Stimulated activated CD4-positive, alpha-beta T cell treated with anti-CD3 and anti-CD28 coated beads, TNF-alpha, amount 100 ng/mL, for 48 hours (primary cell): ENCODE measurements at regions not wholly inside any gene's neighbourhood (a gene's known extent, or its start where the extent isn't known, plus 50 kb on each side); places are given as distances from the start of the nearest gene placed in this dataset.
"Not testable (repeated sequence)": the region's sequence is repeated elsewhere in the genome, so short reads cannot be mapped to it uniquely, and the experiment has no call there.

Source experiments
- DNase-seq, 3 donors: peaks; one replicate each; pipeline ENCODE4 v3.0.0-alpha.2; 2020; ENCODE audit warnings: low read depth in 3 of 3

DNA sequence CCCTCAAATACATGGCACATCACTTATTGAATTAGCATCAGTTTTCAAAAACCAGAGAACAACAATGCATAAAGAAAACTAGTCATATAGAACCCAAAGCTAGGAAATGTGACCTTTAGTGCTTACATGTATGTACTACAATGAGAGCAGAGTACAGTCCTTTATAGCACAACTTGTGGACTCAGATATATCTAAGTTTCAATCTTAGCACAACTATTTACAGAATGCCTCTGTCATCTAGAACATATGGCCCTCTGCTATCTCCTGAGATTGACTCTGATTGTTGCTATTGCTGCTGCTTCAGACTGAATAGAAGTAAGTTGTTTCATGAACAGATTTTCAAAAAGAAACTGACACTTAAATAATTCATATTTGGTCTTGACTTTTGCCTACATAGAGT lies 1536.2 kb downstream of the EFNA5 start:
- DNase-seq: no peak

DNA sequence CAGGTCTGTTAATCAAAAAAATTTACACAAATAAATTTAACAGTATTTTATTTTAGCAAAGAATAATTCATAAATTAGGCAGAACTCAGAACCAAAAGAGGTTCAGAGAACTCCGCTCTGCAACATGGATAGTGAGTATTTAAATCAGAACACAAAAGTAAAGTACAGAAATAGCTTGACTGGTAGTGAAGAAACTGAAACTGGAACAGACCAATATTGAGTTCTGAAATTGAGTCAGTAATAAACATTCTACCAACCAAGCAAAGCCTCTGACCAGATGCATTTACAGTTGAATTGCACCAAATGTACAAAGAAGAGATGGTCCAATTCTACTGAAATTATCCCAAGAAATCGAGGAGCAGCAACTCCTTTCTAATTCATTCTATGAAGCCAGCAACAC lies 1542.8 kb downstream of the EFNA5 start:
- DNase-seq: no peak

DNA sequence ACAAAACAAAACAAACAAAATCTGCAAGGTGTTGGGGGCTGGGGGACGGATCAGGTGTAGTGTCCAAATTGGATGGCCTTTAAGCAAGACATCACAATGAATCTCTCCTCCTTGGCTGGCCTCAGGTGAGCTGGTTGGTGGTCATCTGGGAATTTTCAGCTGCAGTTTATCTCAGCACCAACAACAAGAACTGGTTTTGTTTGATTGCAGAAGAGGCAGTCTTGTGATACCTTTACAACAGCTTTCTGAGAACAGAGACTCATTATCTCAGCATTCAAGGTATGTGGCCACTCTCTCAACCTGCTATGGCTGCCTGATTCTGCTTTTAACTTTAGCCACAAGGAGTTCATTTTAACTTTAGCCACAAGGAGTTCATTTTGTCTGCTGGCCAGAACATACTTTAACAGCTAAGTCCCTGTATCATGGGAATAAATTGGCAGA lies 1543.4 kb downstream of the EFNA5 start:
- DNase-seq: no peak

DNA sequence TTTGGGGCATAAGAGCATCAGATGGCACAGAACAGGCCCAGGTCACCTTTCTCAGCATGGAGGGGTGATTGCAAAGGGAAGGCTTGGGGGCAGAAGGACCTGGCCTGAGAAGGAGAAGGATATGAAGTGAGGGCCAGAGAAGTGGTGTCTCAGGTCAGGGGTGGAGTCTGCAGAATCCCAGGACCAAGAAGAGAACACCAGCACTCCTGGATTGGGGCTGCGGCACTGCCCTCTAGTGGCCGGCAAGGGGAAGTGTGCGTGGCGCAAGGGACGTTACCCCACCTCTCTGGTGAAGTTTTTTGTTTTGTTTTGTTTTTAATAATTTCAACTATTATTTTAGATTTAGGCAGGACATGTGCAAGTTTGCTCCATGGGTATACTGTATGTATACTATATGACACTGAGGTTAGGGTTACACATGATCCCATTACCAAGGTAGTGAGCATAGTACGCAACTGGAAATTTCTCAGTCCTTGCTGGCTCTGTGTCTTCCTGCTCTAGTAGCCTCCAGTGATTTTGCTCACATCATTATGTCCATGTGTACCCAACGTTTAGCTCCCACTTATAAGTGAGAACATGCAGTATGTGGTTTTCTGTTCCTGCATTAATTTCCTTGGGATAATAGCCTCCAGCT lies 1548.6 kb downstream of the EFNA5 start:
- DNase-seq: peak in 1 of 3 donors; percentile 1

DNA sequence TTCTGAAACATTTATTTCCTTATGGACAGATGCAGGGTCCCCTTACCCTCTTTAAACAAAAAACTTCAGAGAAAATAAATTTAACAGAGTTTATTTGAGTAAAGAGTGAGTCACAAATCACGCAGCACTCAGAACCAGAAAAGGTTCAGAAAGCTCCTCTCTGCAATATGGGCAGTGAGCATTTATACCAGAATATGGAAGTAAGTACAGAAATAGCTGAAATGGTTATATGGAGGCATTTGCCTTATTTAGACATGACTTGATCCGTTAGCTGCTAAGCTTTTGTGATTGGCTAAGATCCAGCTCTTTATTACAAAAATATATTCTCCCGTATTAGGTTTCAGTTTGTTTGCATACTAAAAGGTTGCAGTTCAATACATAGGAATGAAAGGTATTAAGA lies 1554.1 kb downstream of the EFNA5 start:
- DNase-seq: no peak

DNA sequence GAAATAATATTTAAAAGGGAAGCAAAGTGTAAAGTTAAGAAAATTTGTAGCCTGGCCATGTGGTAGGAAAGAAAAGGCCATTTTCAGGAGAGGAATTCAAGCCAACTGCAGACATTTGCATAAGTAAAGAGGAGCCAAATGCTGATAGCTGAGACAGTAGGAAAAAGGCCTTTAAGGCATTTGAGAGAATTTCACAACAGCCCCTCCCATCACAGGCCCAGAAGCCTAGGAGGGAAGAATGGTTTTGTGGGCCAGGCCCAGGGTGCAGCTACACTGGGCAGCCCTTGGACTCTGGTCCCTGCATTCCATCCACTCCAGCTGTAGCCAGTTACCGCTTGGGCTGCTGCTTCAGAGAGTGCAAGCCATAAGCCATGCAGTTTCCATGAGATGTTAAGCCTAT lies 1556.8 kb downstream of the EFNA5 start:
- DNase-seq: no peak

DNA sequence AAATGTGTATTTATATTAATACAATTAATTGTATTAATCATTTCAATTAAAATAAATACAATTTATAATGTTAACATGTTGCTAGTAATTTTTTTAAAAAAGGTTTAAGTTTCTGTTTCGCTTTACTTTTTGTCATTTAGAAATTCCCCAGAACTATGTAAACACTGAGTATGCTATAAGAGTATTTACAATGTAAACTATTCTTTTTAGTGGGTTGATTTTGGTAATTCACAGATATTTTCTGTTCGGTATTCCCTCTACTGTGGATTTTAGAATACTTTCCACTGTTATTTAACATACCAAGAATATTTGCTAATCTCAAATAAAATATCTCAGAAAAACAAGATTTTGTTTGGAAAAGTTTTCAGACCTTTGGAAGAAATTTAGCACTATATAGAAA lies 1564.4 kb downstream of the EFNA5 start:
- DNase-seq: no peak

DNA sequence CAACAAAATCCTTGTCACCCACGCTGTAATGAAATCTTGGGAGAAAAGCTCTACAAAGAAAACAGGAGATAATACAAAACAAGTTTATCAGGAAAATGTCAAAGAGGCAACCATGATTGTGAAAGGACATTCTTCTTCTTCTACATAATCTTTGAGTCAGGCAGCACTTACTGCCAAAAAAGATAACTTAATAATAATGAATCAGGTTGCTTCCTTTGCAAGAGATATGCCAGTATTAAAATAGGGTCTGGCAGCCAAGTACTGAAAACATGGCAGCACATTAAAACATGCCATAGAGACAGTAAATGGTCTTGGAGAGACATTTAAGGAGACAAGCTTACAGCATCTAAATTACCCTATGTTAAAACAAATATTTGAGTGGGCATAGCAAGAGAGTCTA lies 1573.4 kb downstream of the EFNA5 start:
- DNase-seq: no peak

DNA sequence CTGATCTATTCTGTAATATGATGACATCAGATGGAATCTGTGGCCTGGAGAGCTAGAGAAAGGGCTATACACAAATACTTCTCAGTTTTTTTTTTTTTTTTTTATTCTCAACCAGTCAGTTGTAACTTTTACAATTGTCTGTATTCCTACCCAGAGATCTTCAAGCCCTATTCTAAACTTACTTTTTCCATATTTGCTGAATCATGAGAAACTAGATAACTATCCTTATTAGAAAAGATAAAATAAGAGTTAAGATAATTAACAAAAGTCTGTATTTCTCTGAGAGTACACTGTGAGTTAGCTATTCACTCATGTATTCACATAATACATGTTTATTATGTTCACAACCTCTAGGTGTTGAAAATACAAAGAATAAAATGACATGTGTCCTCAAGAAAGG lies 1575.9 kb downstream of the EFNA5 start:
- DNase-seq: no peak

DNA sequence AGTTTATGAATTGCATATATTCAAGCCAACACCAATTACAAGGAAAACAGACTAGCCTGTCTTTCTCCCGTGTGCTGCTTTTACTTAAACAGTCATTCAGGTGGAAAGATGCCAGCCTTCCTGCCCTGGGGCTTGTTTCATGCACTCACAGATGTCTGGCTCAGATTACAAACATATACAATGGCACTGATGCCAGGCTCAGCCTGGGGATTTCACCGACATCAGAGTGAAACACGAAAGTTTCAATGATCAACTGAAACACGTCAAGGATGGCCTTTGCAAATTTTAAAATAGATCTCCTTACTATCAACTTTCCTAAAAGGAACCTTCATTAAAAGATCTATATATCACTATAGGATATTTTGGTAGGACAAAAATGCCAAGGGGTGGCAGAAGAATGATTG lies 1576.5 kb downstream of the EFNA5 start:
- DNase-seq: no peak

DNA sequence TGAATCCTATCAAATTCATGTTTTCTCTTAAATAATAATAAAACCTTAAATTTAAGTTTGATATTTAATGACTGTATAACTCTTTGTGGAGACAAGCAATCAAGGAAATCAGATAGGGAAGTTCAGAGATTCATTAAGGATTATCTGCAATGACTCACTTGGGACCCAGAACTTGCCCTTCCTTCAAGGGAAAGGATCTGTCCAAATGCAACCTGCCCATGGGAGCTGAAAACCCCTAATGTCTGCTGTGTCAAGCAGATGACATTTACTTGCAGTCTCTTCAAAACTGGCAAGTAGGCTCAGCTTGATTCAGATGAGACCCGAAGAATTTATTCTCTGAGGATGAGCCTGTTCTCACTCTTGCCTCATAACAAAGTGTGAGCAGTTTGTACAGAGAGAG lies 1577.6 kb downstream of the EFNA5 start:
- no peak for DNase-seq

DNA sequence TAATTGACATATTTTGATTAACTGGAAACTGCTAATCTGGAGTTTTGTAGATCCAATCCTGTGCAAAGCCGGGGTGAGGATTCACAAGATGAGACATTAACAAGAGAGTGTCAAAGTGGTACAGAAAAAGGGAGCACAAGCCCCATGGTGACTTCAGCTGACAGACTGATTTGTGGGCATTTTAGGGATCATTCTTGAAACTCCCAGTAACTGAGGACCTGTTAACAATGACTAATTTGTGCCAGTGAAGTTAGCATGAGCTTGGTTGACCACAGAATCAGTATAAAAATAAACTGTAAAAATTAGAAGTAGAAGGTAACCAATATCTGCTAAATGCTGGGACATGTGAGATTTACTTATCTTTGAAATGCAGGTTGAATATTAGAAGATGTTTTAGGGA lies 1578.3 kb downstream of the EFNA5 start:
- no peak for DNase-seq

DNA sequence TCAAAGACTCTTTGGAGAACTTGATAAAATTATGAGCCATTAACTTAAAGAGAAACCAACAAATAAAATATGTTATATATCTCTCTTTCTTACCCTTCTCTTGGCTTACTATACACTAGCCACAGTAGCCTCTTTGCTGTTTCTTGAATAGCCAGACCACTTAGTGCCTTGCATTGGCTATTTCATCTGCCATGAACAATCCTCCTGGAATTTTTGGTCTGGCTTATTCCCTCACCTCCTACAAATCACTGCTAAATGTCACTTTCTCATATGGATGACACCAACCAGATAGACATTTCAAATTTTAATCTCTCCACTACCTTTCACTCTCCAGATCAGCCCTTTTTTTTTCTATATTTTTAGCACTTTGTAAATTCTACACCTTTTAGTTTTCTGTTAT lies 1581.7 kb downstream of the EFNA5 start:
- no peak for DNase-seq

DNA sequence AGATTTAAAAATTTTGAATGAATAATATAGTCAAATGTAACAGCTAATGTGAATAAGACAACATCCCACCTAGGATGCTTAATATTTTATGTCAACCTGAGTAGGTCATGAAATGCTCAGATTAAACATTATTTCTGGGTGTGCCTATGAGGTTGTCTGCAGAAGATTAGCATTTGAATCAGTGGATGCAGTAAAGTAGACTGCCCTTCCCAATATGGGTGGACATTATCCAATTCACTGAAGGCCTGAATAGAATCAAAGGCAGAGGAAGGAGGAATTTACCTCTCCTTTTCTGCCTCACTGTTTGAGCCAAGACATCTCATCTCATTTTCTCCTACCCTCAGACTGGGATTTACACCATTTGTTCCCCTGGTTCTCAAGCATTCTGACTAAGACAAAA lies 1582.3 kb downstream of the EFNA5 start:
- DNase-seq: no peak

DNA sequence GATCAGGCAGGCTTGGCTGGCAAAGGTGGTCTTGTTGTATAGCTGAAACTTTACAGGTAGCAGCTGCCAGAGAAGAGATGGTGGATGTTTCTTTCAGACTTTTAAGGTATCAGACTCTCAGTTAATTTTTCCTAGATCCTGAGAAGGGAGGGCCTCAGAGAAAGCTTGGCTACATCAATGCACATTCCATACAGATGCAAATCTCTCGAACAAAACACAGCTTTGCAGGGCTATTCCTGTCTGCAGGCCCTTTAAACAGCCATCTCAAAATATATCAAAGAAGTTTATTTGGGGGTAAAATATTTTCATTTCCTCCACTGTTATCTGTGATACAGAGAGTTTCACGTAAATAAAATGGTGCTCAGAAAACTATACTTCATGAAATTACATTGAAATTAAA lies 1584.4 kb downstream of the EFNA5 start:
- DNase-seq: no peak

DNA sequence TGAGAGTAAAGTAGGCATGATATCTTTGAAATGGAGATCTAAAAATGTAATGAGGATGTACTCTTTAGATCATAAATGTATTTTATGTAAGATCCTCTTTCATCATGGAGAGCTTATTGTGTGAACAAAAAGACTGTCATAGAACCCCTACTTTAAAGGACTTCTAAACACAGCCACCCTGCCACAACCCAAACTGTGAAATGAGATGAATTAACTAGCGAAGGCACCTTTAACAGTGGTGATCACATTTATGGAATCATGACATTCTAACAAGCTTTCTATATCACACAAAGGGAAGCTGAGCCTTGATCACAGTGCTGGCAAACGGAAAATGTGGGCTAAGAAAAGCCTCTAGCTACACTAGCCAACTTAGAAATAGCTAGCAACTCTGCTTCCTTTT lies 1585.2 kb downstream of the EFNA5 start:
- DNase-seq: no peak

DNA sequence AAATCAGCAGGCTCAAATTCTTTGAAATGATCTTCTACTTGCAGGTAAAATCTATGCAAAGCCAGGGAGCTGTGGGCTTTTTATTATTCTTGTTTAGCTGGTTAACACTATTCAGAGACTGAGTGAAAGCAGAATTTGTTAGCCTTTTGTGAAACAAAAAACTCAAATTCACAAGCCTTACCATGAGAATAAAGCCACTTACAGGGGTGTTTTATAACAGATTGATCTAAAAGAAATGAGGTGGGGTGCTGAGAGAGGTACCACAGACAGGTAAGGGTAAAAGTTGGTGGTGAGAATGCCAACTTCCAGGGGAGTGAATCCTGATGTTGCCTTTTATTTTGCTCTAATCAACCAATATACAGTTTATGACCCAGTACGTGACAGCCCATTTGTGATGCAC lies 1585.6 kb downstream of the EFNA5 start:
- no peak for DNase-seq

DNA sequence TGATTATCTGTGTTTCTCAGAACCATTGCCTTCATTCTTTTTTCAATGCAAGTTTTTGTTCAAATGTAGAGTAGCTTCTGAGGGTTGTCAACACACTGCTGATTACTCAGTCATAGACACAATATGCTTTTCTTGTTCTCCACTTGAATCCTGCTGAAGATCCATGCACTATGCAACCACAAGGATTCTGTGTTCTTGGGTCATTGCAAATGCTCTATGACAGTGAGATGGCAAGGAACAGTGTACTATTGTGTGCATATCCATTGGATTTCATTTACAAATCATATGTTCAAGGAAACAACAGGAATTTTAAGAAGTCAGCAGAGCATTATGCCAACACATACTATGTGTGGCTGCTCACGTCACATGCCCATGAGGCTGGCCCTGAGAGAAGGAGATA lies 1590.2 kb downstream of the EFNA5 start:
- no peak for DNase-seq

DNA sequence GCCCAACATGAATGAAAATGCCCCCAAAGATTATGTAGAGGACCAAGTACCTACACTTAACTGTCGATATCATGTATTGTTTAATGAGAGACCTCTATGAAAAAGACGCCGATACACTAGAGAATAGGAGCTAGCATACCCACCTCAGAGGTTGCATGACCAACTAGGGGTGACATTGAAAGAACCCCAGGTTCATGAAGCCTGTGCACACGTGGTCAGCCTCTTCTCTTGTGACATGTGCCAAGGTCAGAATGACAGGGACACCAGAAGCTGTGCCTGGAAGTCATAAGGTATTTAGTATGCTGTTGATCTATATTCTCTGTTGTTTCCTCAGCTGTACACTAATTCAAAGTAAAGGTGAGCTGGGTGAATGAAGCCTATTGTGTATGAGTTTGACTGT lies 1594.1 kb downstream of the EFNA5 start:
- DNase-seq: no peak

DNA sequence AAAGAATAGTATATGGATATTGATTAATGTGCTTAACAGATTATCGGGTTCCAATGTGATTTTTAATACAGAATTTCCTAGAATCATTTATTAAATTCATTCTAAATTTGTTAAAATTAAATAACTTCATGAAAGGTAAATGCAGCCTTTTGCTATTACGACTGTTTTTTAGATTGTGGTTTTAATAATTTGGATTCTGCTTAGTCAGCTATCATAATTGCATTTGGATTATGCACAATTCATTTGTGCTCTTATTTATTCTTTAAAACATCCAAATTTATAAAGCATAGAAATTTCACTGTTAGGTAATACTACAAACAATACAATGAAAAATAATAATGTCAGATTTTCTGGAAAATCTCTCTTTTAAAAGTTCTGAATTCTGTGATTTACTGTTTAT lies 1598.5 kb downstream of the EFNA5 start:
- no peak for DNase-seq

DNA sequence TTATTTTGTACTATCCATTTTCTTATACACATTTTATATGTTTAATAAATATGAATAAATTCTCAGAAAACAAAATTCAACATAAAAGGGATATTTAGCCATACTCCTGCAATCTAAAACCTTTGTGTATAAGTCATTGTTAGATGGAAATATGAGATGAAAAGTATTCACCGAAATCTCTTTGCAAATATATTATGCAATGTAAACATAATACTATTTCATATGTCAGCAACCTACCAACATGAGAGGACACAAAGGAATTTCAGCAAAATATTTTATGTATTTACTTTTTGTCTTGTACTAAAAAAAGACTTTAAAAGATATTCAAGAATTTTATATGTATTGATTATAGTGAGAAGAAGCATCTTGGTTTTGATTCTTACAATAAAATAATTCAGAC lies 1623.4 kb downstream of the EFNA5 start:
- no peak for DNase-seq

DNA sequence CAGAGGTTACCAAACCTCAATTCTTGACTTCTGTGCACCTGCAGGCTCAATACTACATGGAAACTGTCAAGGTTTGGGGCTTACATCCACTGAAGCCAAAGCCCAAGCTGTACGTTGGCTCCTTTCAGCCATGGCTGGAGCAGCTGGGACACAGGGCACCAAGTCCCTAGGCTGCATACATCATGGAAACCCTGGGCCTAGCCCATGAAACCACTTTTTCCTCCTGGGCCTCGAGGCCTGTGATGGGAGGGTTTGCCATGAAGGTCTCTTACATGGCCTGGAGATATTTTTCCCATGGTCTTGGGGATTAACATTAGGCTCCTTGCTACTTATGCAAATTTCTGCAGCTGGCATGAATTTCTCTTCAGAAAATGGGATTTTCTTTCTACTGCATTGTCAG lies 1638.7 kb downstream of the EFNA5 start:
- DNase-seq: not testable (repeated sequence)

DNA sequence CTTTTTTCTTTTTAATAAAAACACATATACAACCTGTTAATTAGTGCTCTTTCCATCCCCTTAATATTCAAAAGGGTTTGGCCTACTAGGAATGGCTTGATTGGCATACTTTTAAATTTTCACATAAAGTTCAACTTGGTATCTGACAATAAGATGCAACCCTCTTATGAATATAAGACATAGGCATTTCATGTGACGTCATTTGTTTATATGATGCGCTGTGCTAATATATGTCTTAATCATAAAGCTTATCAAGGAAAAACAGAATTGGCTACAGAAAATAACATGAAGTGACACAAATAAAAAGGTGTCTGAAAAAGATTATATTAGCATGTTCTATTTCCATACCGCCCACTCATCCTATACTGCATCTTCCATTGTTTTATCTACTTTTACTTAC lies 1642.4 kb downstream of the EFNA5 start:
- DNase-seq: no peak

DNA sequence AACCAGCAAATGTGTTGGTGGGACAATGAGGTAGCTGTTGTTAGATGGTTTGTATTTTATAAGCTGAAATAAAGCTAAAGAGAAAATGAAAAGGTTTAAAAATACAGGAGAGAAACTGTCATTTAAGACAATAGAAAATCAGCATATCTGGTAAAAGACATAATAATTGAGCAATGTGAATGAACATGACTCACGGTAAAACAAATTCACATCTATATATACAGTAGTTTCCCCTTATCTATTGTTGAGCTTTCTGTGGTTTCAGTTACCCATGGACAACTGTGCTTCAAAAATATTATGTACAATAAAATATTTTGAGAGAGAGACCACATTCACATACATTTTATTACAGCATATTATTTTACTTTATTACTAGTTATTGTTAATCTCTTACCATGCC lies 1649.8 kb downstream of the EFNA5 start:
- no peak for DNase-seq

DNA sequence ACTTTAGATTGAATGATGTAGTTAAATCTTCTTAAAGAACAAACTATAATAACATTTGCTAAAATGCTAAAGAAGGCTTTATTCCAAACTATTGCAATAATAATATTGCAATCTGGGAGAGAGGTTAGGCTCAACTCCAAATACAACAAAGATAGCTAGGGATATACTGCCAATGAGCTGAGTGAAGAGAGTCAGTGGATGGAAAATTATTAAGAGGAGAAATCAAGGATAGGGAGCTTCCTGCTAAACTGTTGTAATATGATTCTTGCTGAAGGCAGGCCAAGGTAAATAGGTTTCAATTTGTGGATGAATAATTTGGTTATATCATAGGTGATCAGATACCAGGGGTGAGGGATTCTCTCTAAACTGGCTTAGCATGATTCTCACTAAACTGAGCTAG lies 1651.5 kb downstream of the EFNA5 start:
- no peak for DNase-seq
